Ecto neural progenitor cell (in vitro differentiated cells): ENCODE measurements at regions not wholly inside any gene's neighbourhood (a gene's known extent, or its start where the extent isn't known, plus 50 kb on each side); places are given as distances from the start of the nearest gene placed in this dataset.

Experiments
- DNase-seq: peaks from one replicate; pipeline ENCODE4 v3.0.0-alpha.2; 2018; ENCODE audit warnings: low spot score

GRCh38 chr12:92581604-92582003 lies 121.2 kb upstream of the PLEKHG7 start:
- no peak for DNase-seq

- DNase-seq: no peak
Measured at GRCh38 chr12:92574911-92575570, 127.7 kb upstream of the PLEKHG7 start.

GRCh38 chr12:92574051-92574783 lies 128.6 kb upstream of the PLEKHG7 start:
- no peak for DNase-seq

- no peak for DNase-seq
Measured at GRCh38 chr12:92573104-92573503, 129.7 kb upstream of the PLEKHG7 start.

GRCh38 chr12:92571844-92572543 lies 130.8 kb upstream of the PLEKHG7 start:
- no peak for DNase-seq

GRCh38 chr12:92571169-92571568 lies 131.6 kb upstream of the PLEKHG7 start:
- no peak for DNase-seq

GRCh38 chr12:92570056-92570753 lies 132.6 kb upstream of the PLEKHG7 start:
- DNase-seq: peak; percentile 63

GRCh38 chr12:92568691-92569090 lies 134.1 kb upstream of the PLEKHG7 start:
- no peak for DNase-seq

GRCh38 chr12:92566448-92567019 lies 136.3 kb upstream of the PLEKHG7 start:
- DNase-seq: no peak

- DNase-seq: no peak
Measured at GRCh38 chr12:92563819-92564218, 139.0 kb upstream of the PLEKHG7 start.

- DNase-seq: no peak
Measured at GRCh38 chr12:92562063-92562734, 140.6 kb upstream of the PLEKHG7 start.

GRCh38 chr12:92561543-92561899 lies 141.3 kb upstream of the PLEKHG7 start:
- no peak for DNase-seq

GRCh38 chr12:92560713-92561542 lies 141.9 kb upstream of the PLEKHG7 start:
- DNase-seq: no peak

GRCh38 chr12:92558806-92559205 lies 144.0 kb upstream of the PLEKHG7 start:
- no peak for DNase-seq

GRCh38 chr12:92558215-92558773 lies 144.5 kb upstream of the PLEKHG7 start:
- no peak for DNase-seq

- no peak for DNase-seq
Measured at GRCh38 chr12:92557422-92557724, 145.4 kb upstream of the PLEKHG7 start.

- DNase-seq: no peak
Measured at GRCh38 chr12:92556637-92557421, 146.0 kb upstream of the PLEKHG7 start.

- no peak for DNase-seq
Measured at GRCh38 chr12:92556141-92556540, 146.6 kb upstream of the PLEKHG7 start.

- no peak for DNase-seq
Measured at GRCh38 chr12:92554158-92555073, 148.4 kb upstream of the PLEKHG7 start.
